T-helper 2 cell treated with Interferon-gamma antibody and Interleukin-4, amounts not matched to agents 5 μg/mL and 100 μg/mL, for 36 hours (primary cell): ENCODE measurements at regions not wholly inside any gene's neighbourhood (a gene's known extent, or its start where the extent isn't known, plus 50 kb on each side); places are given as distances from the start of the nearest gene placed in this dataset.

Experiments
- DNase-seq: peaks from one replicate; pipeline ENCODE4 v3.0.0; 2021; ENCODE audit warnings: low spot score
- H3K27ac Mint-ChIP-seq: one replicate; pipeline ENCODE4 v1.8.0; 2021; ENCODE audit warnings: mild to moderate bottlenecking, mixed read lengths
- H3K27me3 Mint-ChIP-seq: one replicate; pipeline ENCODE4 v1.8.0; 2021; ENCODE audit warnings: low read depth, mixed read lengths
- H3K36me3 Mint-ChIP-seq: one replicate; pipeline ENCODE4 v1.8.0; 2021; ENCODE audit warnings: low read depth, mixed read lengths
- H3K4me1 Mint-ChIP-seq: one replicate; pipeline ENCODE4 v1.8.0; 2021; ENCODE audit warnings: low read depth, mixed read lengths
- H3K4me3 Mint-ChIP-seq: one replicate; pipeline ENCODE4 v1.8.0; 2022; ENCODE audit warnings: mild to moderate bottlenecking, moderate library complexity, mixed read lengths
- H3K9me3 Mint-ChIP-seq: one replicate; pipeline ENCODE4 v1.8.0; 2021; ENCODE audit warnings: mixed read lengths

DNA sequence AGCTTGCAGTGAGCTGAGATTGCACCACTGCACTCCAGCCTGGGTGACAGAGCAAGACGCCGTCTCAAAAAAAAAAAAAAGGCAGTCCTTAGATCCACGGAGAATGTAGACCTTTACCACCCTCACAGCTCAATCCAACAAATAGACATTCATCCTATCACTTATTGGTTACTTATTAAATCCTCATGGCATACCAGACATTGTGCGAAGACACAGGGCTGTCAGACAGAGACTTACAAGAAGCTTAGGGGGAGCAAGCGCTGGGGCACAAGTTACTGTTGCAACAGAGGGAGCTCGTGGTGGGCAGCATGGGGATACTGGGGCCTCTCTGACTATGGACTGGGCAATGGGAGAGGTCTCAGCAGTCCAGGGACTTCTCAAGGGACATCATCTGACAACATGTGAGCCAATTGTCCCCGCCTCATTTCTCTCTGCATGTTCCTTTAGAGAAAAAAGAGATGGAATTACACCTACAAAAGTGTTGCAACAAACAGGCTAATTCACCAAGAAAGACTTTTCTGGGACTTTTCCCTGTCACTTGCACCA, 82.8 kb upstream of the TNS3 start:
- no peak overlapping the region for H3K4me3 Mint-ChIP-seq
- no peak overlapping the region for H3K27ac Mint-ChIP-seq

DNA sequence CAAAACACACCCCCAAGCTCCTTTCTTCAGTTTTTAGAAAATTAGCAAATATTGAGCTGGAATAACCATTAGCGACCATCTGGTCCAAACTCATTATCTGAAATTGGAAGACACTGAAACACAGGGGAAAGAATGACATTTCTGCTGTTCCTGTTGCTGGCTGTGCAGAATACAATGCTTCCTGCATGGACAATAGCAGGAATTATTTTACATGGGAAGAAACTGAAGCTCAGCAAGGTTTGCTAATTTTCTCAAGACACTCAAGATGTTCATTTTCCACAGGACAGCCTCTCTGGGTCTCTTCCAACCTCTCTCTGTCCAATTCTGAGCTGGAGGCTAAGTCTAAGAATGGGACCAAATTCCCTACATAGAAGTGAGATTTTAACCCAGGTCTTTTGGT, 81.9 kb upstream of the TNS3 start:
- no peaks in the 10 kb centered on the region for H3K4me1 Mint-ChIP-seq
- H3K27ac Mint-ChIP-seq = no peak overlapping the region
- H3K4me3 Mint-ChIP-seq = no peak overlapping the region
- no peaks in the 10 kb centered on the region for H3K36me3 Mint-ChIP-seq
- DNase-seq = no peak
- H3K27me3 Mint-ChIP-seq = no peaks in the 10 kb centered on the region
- H3K9me3 Mint-ChIP-seq = no peaks in the 10 kb centered on the region

More for the DNA sequence above, 82.8 kb upstream of the TNS3 start:
- Mint-ChIP-seq H3K27me3 (no peaks in the 10 kb centered on the region), H3K4me1 (no peaks in the 10 kb centered on the region), H3K36me3 (no peaks in the 10 kb centered on the region), H3K9me3 (no peaks in the 10 kb centered on the region)
- no peak for DNase-seq

GRCh38 chr7:47663213-47663612, 81.3 kb upstream of the TNS3 start:
- Mint-ChIP-seq H3K4me1 (no peaks in the 10 kb centered on the region), H3K36me3 (no peaks in the 10 kb centered on the region), H3K27ac (no peak overlapping the region), H3K4me3 (no peak overlapping the region), H3K9me3 (no peaks in the 10 kb centered on the region), H3K27me3 (no peaks in the 10 kb centered on the region)
- DNase-seq = no peak

GRCh38 chr7:47661051-47661714, 79.3 kb upstream of the TNS3 start:
- Mint-ChIP-seq H3K27me3 (no peaks in the 10 kb centered on the region), H3K4me3 (no peak overlapping the region), H3K4me1 (no peaks in the 10 kb centered on the region), H3K27ac (no peak overlapping the region), H3K36me3 (no peaks in the 10 kb centered on the region), H3K9me3 (no peaks in the 10 kb centered on the region)
- no peak for DNase-seq

DNA sequence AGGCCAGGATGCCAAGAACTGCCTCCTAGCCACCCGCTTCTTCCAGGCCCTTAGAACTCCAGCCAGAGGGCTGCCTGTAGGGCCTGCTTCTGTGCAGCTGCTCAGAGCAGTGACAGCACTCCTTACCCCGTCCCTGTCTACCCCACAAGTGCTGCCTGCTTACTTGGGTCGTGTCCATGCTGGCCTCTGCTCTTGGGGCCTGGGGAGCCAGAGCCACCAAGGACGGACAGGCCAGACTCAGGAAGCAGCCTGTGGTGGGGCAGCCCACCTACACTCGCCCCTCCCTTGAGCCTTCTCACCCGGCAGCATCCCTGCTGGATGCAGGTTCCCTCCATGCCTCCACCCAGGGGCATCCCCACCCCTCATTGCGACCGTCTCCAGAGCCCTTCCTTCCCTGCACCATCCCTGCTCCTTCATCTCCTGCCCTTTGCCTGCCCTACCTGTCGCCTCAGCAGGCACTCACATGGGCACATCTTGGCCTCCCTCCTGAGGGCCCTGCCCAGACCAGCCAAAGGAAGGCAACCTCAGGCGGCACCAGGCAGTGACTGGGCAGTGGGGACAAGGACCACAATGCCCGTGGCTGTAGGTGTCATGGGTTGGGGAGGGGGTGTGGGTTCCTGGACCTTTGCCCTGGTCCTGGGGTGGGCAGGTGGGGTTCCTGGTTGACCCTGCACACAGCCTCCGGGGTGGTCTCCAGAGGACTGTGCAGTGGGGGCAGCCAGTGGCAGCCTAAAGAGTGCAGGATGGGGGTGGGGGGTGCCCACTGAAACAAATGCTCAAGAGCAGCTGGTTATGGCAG, 78.0 kb upstream of the TNS3 start:
- Mint-ChIP-seq H3K4me3 (no peak overlapping the region), H3K9me3 (no peaks in the 10 kb centered on the region), H3K27me3 (no peaks in the 10 kb centered on the region), H3K4me1 (no peaks in the 10 kb centered on the region), H3K36me3 (no peaks in the 10 kb centered on the region), H3K27ac (no peak overlapping the region)
- DNase-seq = no peak

DNA sequence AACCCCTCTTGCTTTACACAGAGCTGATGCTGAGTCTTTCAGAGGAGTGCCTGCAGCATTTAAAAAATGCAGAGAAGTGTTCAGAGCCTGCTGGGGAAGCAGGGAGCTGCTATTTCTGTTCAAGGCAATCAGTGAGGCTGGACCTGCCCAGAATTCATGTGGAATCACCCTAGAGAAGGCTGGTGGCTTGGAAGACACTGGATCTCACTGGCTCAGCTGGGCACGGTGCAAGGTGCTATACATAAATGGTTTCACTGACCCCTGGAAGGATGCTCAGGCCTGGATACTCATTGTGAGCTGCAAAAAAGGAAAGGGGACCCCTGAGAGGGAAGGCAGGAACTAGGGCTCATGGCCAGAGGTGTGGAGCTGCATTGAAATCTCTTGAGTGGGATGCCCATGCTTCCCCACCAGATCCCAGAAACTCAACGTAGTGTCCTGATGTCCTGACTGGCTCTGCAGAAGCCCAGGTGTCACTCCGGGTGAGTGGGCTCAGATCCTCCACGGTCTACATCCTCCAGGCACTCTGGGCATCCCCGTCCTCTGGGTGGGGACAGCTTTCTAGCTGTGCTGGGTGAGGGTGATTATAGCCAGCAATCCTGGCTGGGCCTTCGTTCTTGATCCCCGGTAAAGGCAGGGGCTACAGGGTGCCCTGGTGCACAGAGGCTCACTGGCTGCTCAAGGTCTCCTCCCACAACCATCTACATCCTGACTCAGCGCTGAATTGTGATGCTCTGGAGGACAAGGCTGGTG, 77.2 kb upstream of the TNS3 start:
- no peaks in the 10 kb centered on the region for H3K4me1 Mint-ChIP-seq
- no peak for DNase-seq
- H3K36me3 Mint-ChIP-seq = no peaks in the 10 kb centered on the region
- no peaks in the 10 kb centered on the region for H3K9me3 Mint-ChIP-seq
- H3K27me3 Mint-ChIP-seq = no peaks in the 10 kb centered on the region
- no peak overlapping the region for H3K27ac Mint-ChIP-seq
- H3K4me3 Mint-ChIP-seq = no peak overlapping the region

- Mint-ChIP-seq H3K9me3 (no peaks in the 10 kb centered on the region), H3K4me1 (no peaks in the 10 kb centered on the region), H3K36me3 (no peaks in the 10 kb centered on the region), H3K4me3 (no peak overlapping the region), H3K27me3 (no peaks in the 10 kb centered on the region), H3K27ac (no peak overlapping the region)
- DNase-seq = no peak
Observed at GRCh38 chr7:47657126-47657525, 75.2 kb upstream of the TNS3 start.

DNA sequence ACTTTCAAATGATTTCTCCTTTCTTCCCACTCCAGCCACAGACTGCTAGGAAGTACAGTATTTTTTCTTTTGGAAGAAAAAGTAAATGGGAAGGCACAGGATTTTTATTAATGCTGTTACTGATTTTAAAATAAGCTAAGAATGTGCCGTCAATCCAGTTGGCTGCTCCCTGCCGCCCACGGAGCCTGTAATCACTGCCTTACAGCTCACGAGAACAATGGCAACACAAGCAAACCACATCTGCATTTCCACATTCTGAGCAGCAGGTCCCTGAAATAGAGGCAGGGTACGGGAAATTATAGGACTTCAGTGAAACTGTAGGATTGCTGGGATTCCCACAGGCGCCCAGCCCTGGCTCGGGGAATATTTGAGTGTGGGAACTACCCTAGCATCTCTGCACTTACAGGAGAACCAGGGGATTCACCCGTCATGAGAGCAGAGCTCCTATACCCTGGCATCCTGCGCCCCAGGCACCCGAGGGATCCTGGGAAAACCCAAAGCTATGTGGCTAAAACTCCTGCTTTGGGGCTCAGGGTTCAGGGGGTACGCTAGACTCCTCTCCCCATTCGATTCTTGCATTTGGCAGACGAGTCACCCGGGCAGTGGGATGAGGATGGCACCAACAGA, 72.9 kb upstream of the TNS3 start:
- no peak for DNase-seq
- Mint-ChIP-seq H3K27me3 (no peaks in the 10 kb centered on the region), H3K9me3 (no peaks in the 10 kb centered on the region), H3K27ac (no peak overlapping the region), H3K4me3 (no peak overlapping the region), H3K36me3 (no peaks in the 10 kb centered on the region), H3K4me1 (no peaks in the 10 kb centered on the region)

- no peaks in the 10 kb centered on the region for H3K27me3 Mint-ChIP-seq
- H3K27ac Mint-ChIP-seq = peak overlapping the region; percentile 37
- no peaks in the 10 kb centered on the region for H3K4me1 Mint-ChIP-seq
- H3K36me3 Mint-ChIP-seq = no peaks in the 10 kb centered on the region
- no peaks in the 10 kb centered on the region for H3K9me3 Mint-ChIP-seq
- DNase-seq = no peak
- H3K4me3 Mint-ChIP-seq = no peak overlapping the region
Observed at GRCh38 chr7:47653550-47654411, 71.9 kb upstream of the TNS3 start.

GRCh38 chr7:47652591-47652990, 70.7 kb upstream of the TNS3 start:
- Mint-ChIP-seq H3K36me3 (no peaks in the 10 kb centered on the region), H3K4me1 (peaks cover 2% of the 10 kb centered on the region), H3K9me3 (no peaks in the 10 kb centered on the region), H3K4me3 (no peak overlapping the region), H3K27me3 (no peaks in the 10 kb centered on the region), H3K27ac (no peak overlapping the region)
- no peak for DNase-seq

- H3K36me3 Mint-ChIP-seq = no peaks in the 10 kb centered on the region
- H3K4me1 Mint-ChIP-seq = peaks cover 11% of the 10 kb centered on the region
- no peak overlapping the region for H3K4me3 Mint-ChIP-seq
- H3K9me3 Mint-ChIP-seq = no peaks in the 10 kb centered on the region
- H3K27me3 Mint-ChIP-seq = no peaks in the 10 kb centered on the region
- no peak overlapping the region for H3K27ac Mint-ChIP-seq
- DNase-seq = no peak
Observed at GRCh38 chr7:47651355-47652317, 69.7 kb upstream of the TNS3 start.

DNA sequence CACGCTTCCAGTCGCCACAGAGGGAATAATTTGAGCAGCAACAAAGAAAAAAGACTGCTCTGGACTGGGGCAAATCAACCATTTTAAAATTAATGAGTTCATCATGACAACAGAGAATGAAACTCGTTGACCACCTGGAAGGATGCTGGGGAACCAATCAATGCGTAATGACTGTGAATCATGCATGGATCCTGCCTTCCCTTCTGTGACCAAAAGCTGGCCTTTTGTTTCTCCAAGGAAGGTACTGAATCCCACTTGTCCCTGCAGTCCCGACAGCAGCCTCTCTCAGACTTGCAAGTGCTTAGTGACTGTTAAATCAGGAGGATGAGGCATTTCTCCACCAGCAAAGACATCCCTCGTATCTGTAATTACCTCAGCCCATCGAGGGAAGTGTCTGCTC, 68.0 kb upstream of the TNS3 start:
- Mint-ChIP-seq H3K4me1 (peaks cover 12% of the 10 kb centered on the region), H3K36me3 (no peaks in the 10 kb centered on the region), H3K27ac (no peak overlapping the region), H3K4me3 (no peak overlapping the region), H3K9me3 (peaks cover 4% of the 10 kb centered on the region), H3K27me3 (no peaks in the 10 kb centered on the region)
- DNase-seq = no peak
